ENCODE measurements at regions not wholly inside any gene's neighbourhood (a gene's known extent, or its start where the extent isn't known, plus 50 kb on each side); places are given as distances from the start of the nearest gene placed in this dataset.

DNA sequence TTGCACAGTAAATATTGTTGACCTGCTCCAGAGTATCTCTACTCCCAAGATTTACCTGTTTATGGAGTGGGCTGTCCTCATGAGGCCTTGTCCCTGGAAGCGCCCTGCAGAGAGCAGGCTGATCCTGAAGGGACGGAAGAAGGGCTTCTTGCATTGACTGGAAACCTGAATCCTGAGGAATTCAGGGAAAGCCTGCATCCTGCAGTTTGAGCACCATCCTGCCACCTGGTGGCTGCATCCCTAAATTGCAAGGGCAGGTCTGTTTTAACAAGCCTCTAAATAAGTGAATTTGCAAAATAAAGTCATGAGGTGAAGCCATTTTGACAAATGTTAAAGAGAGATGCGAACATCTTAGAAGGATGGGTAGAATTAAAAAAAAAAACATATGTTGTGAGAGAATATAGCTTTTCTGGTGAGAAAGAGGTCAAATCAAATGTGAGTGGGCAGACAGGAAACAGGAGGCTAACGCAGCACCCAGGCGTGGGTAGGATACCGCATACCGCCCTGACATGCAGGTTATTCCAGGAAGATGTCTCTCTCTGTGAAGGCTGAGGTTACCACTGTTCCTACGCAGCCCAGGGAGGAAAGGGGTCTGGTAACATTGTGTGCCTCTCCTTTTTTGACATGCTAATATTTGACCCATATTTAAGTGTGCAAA, 754.9 kb downstream of the RNF144A start:
- 75 to 79% methylated on average over 8 of the region's 8 CpGs for WGBS, 2 experiments (ENCODE audit: insufficient coverage in 1 of 2, insufficient read length in 1 of 2)
- H3K36me3 ChIP-seq (ENCODE audit: control insufficient read depth, insufficient read depth, low read length): no peaks in the 10 kb centered on the region
- TF ChIP-seq, protein P1, sequence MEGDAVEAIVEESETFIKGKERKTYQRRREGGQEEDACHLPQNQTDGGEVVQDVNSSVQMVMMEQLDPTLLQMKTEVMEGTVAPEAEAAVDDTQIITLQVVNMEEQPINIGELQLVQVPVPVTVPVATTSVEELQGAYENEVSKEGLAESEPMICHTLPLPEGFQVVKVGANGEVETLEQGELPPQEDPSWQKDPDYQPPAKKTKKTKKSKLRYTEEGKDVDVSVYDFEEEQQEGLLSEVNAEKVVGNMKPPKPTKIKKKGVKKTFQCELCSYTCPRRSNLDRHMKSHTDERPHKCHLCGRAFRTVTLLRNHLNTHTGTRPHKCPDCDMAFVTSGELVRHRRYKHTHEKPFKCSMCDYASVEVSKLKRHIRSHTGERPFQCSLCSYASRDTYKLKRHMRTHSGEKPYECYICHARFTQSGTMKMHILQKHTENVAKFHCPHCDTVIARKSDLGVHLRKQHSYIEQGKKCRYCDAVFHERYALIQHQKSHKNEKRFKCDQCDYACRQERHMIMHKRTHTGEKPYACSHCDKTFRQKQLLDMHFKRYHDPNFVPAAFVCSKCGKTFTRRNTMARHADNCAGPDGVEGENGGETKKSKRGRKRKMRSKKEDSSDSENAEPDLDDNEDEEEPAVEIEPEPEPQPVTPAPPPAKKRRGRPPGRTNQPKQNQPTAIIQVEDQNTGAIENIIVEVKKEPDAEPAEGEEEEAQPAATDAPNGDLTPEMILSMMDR (conservative IDR thresholded peaks at IDR 0.05): peak; percentile 96
- no peak overlapping the region for H3K9ac ChIP-seq (ENCODE audit: extremely low read depth, low read length, poor library complexity, severe bottlenecking)
- DNase-seq: peak; percentile 96
- Mint-ChIP-seq H3K9me3 (no peaks in the 10 kb centered on the region), H3K4me1 (peaks cover 2% of the 10 kb centered on the region), H3K27ac (no peak overlapping the region), H3K4me3 (no peak overlapping the region), H3K27me3 (ENCODE audit: insufficient read depth) (peaks cover 14% of the 10 kb centered on the region), H3K36me3 (ENCODE audit: low read depth) (no peaks in the 10 kb centered on the region)
- no peaks in the 10 kb centered on the region for H3K9me3 ChIP-seq (ENCODE audit: control insufficient read depth, low read length)
- H3K4me3 ChIP-seq (ENCODE audit: low read length): no peak overlapping the region
- H3K27ac ChIP-seq (ENCODE audit: low read depth, low read length): no peak overlapping the region
- H3K4me1 ChIP-seq (ENCODE audit: control insufficient read depth, insufficient read depth, low read length): no peaks in the 10 kb centered on the region
- H3K27me3 ChIP-seq (ENCODE audit: control insufficient read depth, insufficient read depth, low read length, poor library complexity, severe bottlenecking): no peaks in the 10 kb centered on the region

DNA sequence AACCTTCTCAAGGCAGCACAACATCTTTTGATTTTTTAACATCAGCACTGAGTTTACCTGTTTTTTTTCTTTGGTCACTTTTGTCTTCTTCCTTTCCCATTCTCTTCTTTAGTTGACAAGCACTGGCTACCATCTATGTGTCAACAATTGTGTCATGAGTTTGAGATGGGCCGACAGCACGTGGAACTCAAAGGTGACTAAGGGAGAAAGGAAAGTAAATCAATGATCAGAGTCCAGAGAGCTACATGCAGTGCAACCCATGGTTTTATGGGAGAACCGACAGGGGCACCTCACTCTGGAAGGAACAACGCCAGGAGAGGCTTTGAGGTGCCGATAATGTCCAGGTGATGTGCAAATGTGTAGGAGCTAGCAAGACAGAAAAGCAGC, 755.5 kb downstream of the RNF144A start:
- H3K9me3 ChIP-seq (ENCODE audit: control insufficient read depth, low read length): no peaks in the 10 kb centered on the region
- H3K4me1 Mint-ChIP-seq: peaks cover 2% of the 10 kb centered on the region
- no peaks in the 10 kb centered on the region for H3K27me3 ChIP-seq (ENCODE audit: control insufficient read depth, insufficient read depth, low read length, poor library complexity, severe bottlenecking)
- no peaks in the 10 kb centered on the region for H3K4me1 ChIP-seq (ENCODE audit: control insufficient read depth, insufficient read depth, low read length)
- H3K36me3 Mint-ChIP-seq (ENCODE audit: low read depth): no peaks in the 10 kb centered on the region
- H3K9me3 Mint-ChIP-seq: no peaks in the 10 kb centered on the region
- no peak overlapping the region for H3K27ac Mint-ChIP-seq
- WGBS, 2 experiments (ENCODE audit: insufficient coverage in 1 of 2, insufficient read length in 1 of 2): 93 to 96% methylated on average over 5 of the region's 5 CpGs
- no peak overlapping the region for H3K27ac ChIP-seq (ENCODE audit: low read depth, low read length)
- DNase-seq: no peak
- H3K4me3 ChIP-seq (ENCODE audit: low read length): no peak overlapping the region
- H3K9ac ChIP-seq (ENCODE audit: extremely low read depth, low read length, poor library complexity, severe bottlenecking): no peak overlapping the region
- no peaks in the 10 kb centered on the region for H3K36me3 ChIP-seq (ENCODE audit: control insufficient read depth, insufficient read depth, low read length)
- TF ChIP-seq, protein P1 (conservative IDR thresholded peaks at IDR 0.05): no peak
- peaks cover 14% of the 10 kb centered on the region for H3K27me3 Mint-ChIP-seq (ENCODE audit: insufficient read depth)
- no peak overlapping the region for H3K4me3 Mint-ChIP-seq

DNA sequence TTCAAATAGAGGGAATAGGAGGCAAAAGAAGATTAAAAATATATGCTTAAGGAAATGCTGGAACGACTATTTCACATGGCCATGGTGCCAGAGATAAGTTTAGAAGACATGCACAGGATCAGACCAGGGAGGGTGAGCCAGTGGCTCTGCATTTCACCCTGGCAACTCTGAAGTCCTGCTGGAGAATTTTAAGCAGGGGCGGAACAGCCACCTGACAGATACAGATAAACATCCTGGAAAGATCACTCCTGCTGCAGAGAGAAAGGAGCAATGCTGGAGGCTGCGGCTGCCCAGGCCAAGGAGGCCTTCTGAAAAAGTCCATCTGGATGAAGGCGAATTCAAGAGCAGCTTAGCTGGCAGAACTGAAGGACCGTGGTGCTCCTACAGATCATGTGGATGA, 755.9 kb downstream of the RNF144A start:
- Mint-ChIP-seq H3K27me3 (ENCODE audit: insufficient read depth) (peaks cover 14% of the 10 kb centered on the region), H3K4me3 (no peak overlapping the region), H3K9me3 (no peaks in the 10 kb centered on the region), H3K4me1 (peaks cover 2% of the 10 kb centered on the region), H3K36me3 (ENCODE audit: low read depth) (no peaks in the 10 kb centered on the region), H3K27ac (no peak overlapping the region)
- no peaks in the 10 kb centered on the region for H3K4me1 ChIP-seq (ENCODE audit: control insufficient read depth, insufficient read depth, low read length)
- no peaks in the 10 kb centered on the region for H3K36me3 ChIP-seq (ENCODE audit: control insufficient read depth, insufficient read depth, low read length)
- H3K9me3 ChIP-seq (ENCODE audit: control insufficient read depth, low read length): no peaks in the 10 kb centered on the region
- H3K27ac ChIP-seq (ENCODE audit: low read depth, low read length): no peak overlapping the region
- H3K9ac ChIP-seq (ENCODE audit: extremely low read depth, low read length, poor library complexity, severe bottlenecking): no peak overlapping the region
- DNase-seq: no peak
- WGBS, 2 experiments (ENCODE audit: insufficient coverage in 1 of 2, insufficient read length in 1 of 2): 86 to 89% methylated on average over 4 to 5 of the region's 5 CpGs
- no peak overlapping the region for H3K4me3 ChIP-seq (ENCODE audit: low read length)
- no peaks in the 10 kb centered on the region for H3K27me3 ChIP-seq (ENCODE audit: control insufficient read depth, insufficient read depth, low read length, poor library complexity, severe bottlenecking)
- TF ChIP-seq, protein P1 (conservative IDR thresholded peaks at IDR 0.05): no peak

All from endodermal cell (in vitro differentiated cells).